Central memory CD8-positive, alpha-beta T cell (primary cell): ENCODE measurements at regions not wholly inside any gene's neighbourhood (a gene's known extent, or its start where the extent isn't known, plus 50 kb on each side); places are given as distances from the start of the nearest gene placed in this dataset.

Source experiments
- ATAC-seq: fragments of 150-1000 bp; cut with Tn5 transposase; replicated peaks from 2 replicates; pipeline ENCODE4 v1.10.0; 2022; ENCODE audit warnings: mild to moderate bottlenecking, moderate FRiP score, moderate number of reproducible peaks; ENCODE audit not compliant: poor library complexity, severe bottlenecking; ENCODE audit errors: extremely low read depth
- DNase-seq, 2 donors: peaks; one replicate each; pipeline ENCODE4 v3.0.0; 2021; ENCODE audit warnings: low spot score in 2 of 2
- H3K27ac Mint-ChIP-seq: one replicate; pipeline ENCODE4 v1.8.0; 2022; ENCODE audit warnings: low read depth, mild to moderate bottlenecking, moderate library complexity, mixed read lengths
- H3K27me3 Mint-ChIP-seq: one replicate; pipeline ENCODE4 v1.8.0; 2022; ENCODE audit warnings: mixed read lengths
- H3K36me3 Mint-ChIP-seq: one replicate; pipeline ENCODE4 v1.8.0; 2022; ENCODE audit warnings: mild to moderate bottlenecking, moderate library complexity, mixed read lengths; ENCODE audit not compliant: insufficient read depth
- H3K4me1 Mint-ChIP-seq: one replicate; pipeline ENCODE4 v1.8.0; 2022; ENCODE audit warnings: mixed read lengths
- H3K4me3 Mint-ChIP-seq: one replicate; pipeline ENCODE4 v1.8.0; 2022; ENCODE audit warnings: mild to moderate bottlenecking, moderate library complexity, mixed read lengths
- H3K9me3 Mint-ChIP-seq: one replicate; pipeline ENCODE4 v1.8.0; 2022; ENCODE audit warnings: mixed read lengths

DNA sequence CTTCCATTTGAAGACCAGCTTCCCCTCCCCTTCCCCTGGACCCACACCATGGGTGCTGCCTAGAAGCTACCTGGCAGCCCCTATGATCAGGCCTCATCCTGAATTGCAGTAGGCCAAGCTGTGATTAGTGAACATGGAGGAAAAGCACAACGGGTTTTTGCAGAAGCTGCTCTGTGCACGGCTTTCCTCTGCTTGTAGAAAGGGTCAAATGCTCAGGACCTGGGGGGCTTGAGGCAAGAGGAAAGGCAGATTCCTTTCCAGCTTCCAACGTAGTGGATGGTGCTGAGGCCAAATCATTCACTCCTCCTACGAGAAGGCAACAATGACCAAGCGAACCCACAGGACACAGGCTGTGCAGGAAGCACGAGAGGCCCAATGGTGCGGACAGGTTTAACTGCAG lies 410.3 kb upstream of the SHH start:
- Mint-ChIP-seq H3K27me3 (no peaks in the 10 kb centered on the region), H3K4me3 (no peak overlapping the region)

DNA sequence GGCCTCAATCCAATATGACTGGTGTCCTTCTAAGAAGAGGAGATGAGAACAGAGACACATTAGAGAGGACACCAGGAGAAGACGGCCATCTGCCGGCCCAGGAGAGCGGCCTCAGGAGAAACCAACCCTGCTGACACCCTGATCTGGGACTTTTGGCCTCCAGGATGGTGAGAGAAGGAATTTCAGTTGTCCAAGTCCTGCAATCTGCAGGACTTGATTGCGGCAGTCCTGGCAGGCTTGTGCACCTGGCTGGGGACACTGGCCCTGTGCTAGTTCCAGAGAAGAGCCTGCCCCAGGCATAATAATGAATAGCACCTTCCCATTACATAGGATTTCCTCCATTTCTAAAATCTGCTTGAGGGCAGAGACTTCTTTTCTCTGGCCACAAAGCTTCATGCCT lies 409.9 kb upstream of the SHH start:
- ATAC-seq (no peak), DNase-seq (no peak)
- no peaks in the 10 kb centered on the region for H3K4me1 Mint-ChIP-seq
- H3K4me3 Mint-ChIP-seq: no peak overlapping the region
- no peaks in the 10 kb centered on the region for H3K9me3 Mint-ChIP-seq
- H3K36me3 Mint-ChIP-seq: no peaks in the 10 kb centered on the region
- no peaks in the 10 kb centered on the region for H3K27me3 Mint-ChIP-seq
- no peak overlapping the region for H3K27ac Mint-ChIP-seq

More for the DNA sequence above, 410.3 kb upstream of the SHH start:
- Mint-ChIP-seq H3K36me3 (no peaks in the 10 kb centered on the region), H3K4me1 (no peaks in the 10 kb centered on the region), H3K9me3 (no peaks in the 10 kb centered on the region), H3K27ac (no peak overlapping the region)
- DNase-seq (no peak), ATAC-seq (no peak)

DNA sequence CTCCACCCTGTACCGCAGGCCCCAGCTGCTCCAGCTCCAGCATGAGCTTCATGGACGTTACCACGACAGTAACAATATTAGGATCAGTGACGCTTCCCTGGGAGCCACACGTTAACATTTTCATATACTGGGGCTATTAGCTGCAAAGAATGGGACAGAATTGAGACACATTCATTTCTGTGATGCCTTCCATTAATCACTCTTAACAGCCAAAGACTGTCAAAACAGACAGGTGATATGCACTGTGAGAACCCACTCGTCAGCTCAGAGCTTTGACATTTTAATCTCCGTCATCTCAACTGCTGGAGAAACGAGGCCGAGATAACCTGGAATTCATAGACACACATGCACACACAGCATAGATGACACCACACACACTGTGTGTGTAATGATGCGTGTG lies 408.4 kb upstream of the SHH start:
- H3K4me1 Mint-ChIP-seq: no peaks in the 10 kb centered on the region
- H3K9me3 Mint-ChIP-seq: no peaks in the 10 kb centered on the region
- no peaks in the 10 kb centered on the region for H3K27me3 Mint-ChIP-seq
- no peak overlapping the region for H3K27ac Mint-ChIP-seq
- H3K36me3 Mint-ChIP-seq: no peaks in the 10 kb centered on the region
- no peak overlapping the region for H3K4me3 Mint-ChIP-seq
- ATAC-seq (no peak), DNase-seq (no peak)

DNA sequence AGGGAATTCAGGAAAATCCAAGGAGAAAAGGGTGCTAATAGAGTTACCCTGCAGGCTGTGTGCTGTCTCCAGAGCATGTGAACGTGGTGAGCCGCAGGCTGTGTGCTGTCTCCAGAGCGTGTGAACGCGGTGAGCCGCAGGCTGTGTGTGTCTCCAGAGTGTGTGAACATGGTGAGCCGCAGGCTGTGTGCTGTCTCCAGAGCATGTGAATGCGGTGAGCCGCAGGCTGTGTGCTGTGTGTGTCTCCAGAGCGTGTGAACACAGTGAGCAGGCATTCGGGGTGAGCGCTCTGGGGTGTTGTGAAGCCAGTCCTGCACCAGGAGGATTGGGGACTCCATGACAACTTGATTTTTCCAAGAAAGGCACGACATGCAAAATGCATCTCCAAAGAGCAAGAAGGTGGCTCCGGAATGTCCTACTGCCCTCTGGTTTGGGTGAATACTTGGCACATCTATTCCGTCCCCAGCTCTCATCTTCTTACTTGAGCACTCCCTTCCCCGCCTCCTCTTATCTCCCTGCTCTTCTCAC lies 407.9 kb upstream of the SHH start:
- H3K36me3 Mint-ChIP-seq: no peaks in the 10 kb centered on the region

DNA sequence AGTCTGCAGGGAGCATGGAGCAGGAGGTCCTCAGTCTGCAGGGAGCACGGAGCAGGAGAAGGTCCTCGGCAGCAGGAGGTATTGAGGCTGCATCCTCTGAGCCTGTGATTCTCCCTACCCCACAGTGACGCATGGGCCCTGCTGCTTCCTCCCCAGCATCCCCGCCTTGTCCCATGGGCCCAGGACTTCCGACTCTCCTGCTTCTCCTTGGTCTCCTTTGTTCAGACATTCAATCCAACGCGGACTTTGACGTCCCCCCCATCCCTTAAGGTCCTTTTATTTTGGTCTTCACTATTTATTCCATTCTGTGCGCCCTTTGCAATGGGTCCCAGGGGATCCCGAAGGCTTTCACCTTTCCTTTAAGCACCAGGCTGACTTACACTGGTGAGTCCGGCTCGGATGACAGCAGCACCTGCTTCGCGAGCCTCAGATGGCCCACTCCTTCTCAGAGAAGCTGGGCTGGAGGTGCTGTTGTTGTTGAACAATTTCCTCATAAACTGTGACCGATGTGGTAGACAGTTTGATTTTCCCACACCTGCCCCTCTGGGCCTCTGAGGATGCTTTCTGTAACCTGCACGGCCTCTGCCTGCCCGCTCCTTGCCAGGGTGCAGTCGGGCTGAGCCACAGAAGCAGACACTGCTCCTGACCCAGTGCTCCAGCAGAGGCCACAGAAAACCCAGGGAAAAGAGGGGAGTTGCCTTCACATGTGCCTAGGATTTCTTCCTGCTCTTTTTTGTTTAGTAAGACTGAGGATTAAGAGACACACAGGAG lies 407.2 kb upstream of the SHH start:
- no peaks in the 10 kb centered on the region for H3K36me3 Mint-ChIP-seq
- ATAC-seq (no peak), DNase-seq (no peak)

More for the DNA sequence above, 407.9 kb upstream of the SHH start:
- DNase-seq (no peak), ATAC-seq (no peak)
- Mint-ChIP-seq H3K9me3 (no peaks in the 10 kb centered on the region), H3K27me3 (no peaks in the 10 kb centered on the region), H3K4me1 (no peaks in the 10 kb centered on the region), H3K4me3 (no peak overlapping the region), H3K27ac (no peak overlapping the region)

DNA sequence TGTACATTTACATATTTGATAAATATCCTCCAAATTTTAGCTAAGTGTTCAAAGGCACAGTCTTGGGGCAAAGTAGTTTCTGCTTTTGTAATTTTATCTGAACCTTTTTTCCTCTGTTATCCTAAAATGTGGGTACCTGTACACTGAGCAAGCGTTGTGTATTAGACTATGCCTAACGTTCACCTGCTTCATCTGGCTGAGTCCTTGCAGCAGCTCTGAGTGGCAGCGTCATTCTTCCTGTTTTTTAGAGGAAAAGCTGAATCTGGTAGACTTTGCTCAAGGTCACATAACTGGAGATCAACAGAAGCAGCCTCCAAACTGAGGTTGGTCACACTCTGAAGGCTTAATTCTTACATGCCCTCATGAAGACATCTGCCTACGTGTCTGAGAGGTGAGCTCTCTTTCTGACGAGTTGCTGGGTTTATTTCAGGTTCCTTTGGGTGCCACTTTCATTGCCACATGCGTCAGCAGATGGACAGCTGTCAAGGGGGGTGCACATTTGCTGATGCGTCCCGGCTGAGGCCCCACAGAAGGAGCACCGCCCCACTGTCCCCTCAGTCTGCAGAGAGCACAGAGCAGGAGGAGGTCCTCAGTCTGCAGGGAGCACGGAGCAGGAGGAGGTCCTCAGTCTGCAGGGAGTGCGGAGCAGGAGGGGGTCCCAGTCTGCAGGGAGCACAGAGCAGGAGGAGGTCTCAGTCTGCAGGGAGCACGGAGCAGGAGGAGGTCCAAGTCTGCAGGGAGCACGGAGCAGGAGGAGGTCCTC lies 406.5 kb upstream of the SHH start:
- no peaks in the 10 kb centered on the region for H3K36me3 Mint-ChIP-seq
- ATAC-seq (no peak), DNase-seq (no peak)
- no peak overlapping the region for H3K4me3 Mint-ChIP-seq
- no peaks in the 10 kb centered on the region for H3K4me1 Mint-ChIP-seq
- H3K27me3 Mint-ChIP-seq: no peaks in the 10 kb centered on the region
- H3K27ac Mint-ChIP-seq: no peak overlapping the region
- no peaks in the 10 kb centered on the region for H3K9me3 Mint-ChIP-seq

More for the DNA sequence above, 407.2 kb upstream of the SHH start:
- Mint-ChIP-seq H3K27me3 (no peaks in the 10 kb centered on the region), H3K9me3 (no peaks in the 10 kb centered on the region), H3K27ac (no peak overlapping the region), H3K4me1 (no peaks in the 10 kb centered on the region), H3K4me3 (no peak overlapping the region)

DNA sequence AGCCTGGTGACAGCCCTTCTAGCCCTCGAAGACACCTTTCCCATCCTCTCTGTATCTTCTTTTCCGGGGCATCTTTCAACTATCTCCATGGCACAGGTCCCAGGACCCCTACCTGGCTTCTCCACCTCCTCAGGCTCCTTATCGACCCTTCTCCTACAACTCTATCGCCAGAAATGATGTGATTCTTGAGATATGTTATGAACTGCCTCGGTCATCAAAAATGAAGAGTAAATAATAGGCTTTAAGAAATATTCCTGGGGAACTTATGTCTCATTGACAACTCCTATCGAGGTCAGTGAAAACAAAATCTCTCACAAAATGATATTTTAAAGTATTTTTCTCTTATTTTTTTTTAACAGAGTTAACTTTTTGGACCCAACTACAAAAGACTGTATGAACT lies 405.5 kb upstream of the SHH start:
- H3K9me3 Mint-ChIP-seq: no peaks in the 10 kb centered on the region
- no peak for DNase-seq
- H3K4me3 Mint-ChIP-seq: no peak overlapping the region
- H3K36me3 Mint-ChIP-seq: no peaks in the 10 kb centered on the region
- H3K4me1 Mint-ChIP-seq: no peaks in the 10 kb centered on the region
- H3K27ac Mint-ChIP-seq: no peak overlapping the region
- no peaks in the 10 kb centered on the region for H3K27me3 Mint-ChIP-seq
- ATAC-seq: no peak

DNA sequence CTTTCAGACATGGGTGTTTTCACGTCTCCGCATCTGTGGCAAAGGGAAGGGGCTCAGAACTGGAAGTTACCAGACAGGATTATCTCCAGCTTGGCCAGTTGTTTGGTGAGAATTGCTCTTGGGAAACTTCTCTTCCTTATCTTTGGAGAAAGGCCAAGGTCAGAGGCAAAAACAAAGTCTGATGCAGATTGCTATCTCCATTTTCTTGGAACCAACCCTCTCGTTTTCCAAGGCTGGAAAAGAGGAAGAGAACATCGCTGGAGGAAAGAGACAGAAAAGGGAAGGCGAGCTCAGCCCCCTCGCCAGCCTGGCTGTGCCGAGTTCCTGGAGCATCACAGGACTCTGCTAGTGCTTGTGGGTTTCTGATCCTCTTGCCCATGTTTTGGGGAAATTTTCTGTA lies 396.8 kb upstream of the SHH start:
- Mint-ChIP-seq H3K27ac (no peak overlapping the region), H3K4me3 (no peak overlapping the region), H3K27me3 (no peaks in the 10 kb centered on the region), H3K9me3 (no peaks in the 10 kb centered on the region), H3K4me1 (no peaks in the 10 kb centered on the region), H3K36me3 (peaks cover 3% of the 10 kb centered on the region)
- DNase-seq (no peak), ATAC-seq (no peak)

DNA sequence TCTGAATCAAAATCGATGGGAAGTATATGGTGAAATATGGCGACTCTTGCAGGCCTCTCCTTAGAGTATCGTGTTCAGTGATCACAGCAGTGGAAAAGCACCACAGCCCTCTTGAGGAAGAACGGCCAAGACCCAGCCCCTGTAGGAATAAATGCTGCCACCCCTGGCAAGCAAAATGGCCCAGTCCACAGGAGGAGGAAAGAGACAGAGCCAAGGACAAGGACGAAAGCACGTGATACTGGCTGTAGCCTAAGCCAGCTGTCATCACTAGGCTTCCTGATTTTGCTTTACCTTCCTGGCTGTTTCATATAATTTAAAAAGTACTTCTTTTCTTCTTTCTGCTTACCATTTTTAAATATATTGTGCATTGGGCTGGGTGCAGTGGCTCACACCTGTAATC lies 395.0 kb upstream of the SHH start:
- H3K27me3 Mint-ChIP-seq: no peaks in the 10 kb centered on the region
- DNase-seq (no peak), ATAC-seq (no peak)
- H3K9me3 Mint-ChIP-seq: no peaks in the 10 kb centered on the region
- no peaks in the 10 kb centered on the region for H3K4me1 Mint-ChIP-seq
- H3K36me3 Mint-ChIP-seq: peaks cover 3% of the 10 kb centered on the region
- H3K4me3 Mint-ChIP-seq: no peak overlapping the region
- H3K27ac Mint-ChIP-seq: no peak overlapping the region

DNA sequence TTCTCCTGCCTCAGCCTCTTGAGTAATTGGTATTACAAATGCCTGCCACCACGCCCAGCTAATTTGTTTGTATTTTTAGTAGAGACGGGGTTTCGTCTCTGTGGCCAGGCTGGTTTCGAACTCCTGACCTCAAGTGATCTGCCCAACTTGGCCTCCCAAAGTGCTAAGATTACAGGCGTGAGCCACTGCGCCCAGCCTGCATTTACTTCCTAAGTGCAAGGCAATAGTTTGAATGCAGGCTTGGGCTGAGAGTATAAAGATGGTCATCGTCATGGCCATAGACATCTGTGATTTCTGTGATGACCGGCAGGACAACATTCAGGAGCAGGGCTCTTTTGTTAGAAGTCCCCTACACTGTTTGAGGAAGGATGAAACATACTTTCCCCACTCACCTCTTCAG lies 393.9 kb upstream of the SHH start:
- H3K36me3 Mint-ChIP-seq: peaks cover 3% of the 10 kb centered on the region

DNA sequence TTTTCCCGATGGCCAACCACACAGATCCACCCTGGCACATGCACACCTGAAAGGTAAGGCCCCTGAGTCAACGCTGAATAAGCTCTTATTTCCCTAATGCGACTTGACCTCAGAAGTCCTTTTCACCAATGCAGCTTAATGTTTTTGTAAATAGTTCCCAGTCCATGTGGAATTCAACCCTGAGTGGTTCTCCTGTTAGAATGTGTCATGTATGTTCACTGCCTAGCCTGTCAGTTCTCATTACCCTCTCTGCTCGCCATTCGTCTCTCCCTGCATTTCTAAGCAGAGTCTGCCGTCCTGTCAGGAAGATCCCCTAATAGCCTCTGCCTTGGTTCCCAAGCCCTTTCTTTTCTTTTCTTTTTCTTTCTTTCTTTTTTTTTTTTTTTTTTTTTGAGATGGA lies 392.6 kb upstream of the SHH start:
- DNase-seq: no peak
- no peaks in the 10 kb centered on the region for H3K9me3 Mint-ChIP-seq
- peaks cover 3% of the 10 kb centered on the region for H3K36me3 Mint-ChIP-seq
- H3K27ac Mint-ChIP-seq: no peak overlapping the region
- H3K27me3 Mint-ChIP-seq: peaks cover 8% of the 10 kb centered on the region
- ATAC-seq: no peak
- no peaks in the 10 kb centered on the region for H3K4me1 Mint-ChIP-seq
- no peak overlapping the region for H3K4me3 Mint-ChIP-seq

More for the DNA sequence above, 393.9 kb upstream of the SHH start:
- Mint-ChIP-seq H3K9me3 (no peaks in the 10 kb centered on the region), H3K27me3 (no peaks in the 10 kb centered on the region), H3K4me1 (no peaks in the 10 kb centered on the region), H3K4me3 (no peak overlapping the region), H3K27ac (no peak overlapping the region)
- ATAC-seq (no peak), DNase-seq (no peak)

DNA sequence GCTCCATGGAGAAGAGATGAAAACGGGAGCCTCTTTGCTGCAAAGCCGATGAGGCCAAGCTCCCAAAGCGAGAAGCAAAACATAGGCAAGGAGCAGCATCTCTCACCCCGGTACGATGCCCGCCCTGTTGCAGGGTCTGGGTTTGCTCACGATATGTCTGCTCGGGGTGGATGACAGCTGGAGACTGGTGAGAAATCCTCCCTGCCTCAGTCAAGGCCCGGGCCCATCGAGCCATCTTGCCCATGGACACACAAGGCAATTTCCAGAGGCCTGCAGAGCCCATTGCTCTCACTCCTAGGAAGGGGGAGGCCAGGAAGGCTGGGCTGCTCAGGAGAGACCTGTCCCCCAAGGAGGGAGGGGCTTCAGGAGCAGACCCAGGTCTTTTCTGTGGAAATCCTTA lies 391.7 kb upstream of the SHH start:
- H3K4me3 Mint-ChIP-seq: no peak overlapping the region
- no peaks in the 10 kb centered on the region for H3K9me3 Mint-ChIP-seq
- no peaks in the 10 kb centered on the region for H3K4me1 Mint-ChIP-seq
- no peak overlapping the region for H3K27ac Mint-ChIP-seq
- DNase-seq (no peak), ATAC-seq (no peak)
- peaks cover 14% of the 10 kb centered on the region for H3K27me3 Mint-ChIP-seq
- H3K36me3 Mint-ChIP-seq: peaks cover 3% of the 10 kb centered on the region

DNA sequence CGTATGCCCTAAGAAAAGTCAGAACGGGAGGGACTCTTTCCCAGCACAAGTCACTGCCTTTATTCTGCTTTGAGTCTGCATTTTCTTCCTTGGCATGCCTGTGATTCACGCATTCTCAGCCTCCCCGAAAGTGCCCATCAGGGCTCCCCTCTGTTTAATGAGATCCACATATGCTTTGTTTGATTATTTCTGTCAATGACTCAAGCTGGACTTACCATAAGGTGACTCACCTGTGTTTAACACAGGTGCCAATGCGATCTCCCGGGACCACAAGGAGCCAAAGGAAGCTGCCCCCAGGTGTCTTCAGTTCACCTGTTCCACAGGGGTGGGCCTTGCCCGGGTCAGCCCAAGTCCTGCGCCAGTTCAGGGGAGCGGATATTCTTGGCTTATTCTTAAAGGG lies 386.0 kb upstream of the SHH start:
- ATAC-seq: no peak
- Mint-ChIP-seq H3K36me3 (no peaks in the 10 kb centered on the region), H3K4me1 (no peaks in the 10 kb centered on the region), H3K9me3 (no peaks in the 10 kb centered on the region), H3K27ac (no peak overlapping the region), H3K27me3 (peaks cover 37% of the 10 kb centered on the region), H3K4me3 (no peak overlapping the region)
- no peak for DNase-seq
